HG03521 (cell line): ENCODE measurements at regions not wholly inside any gene's neighbourhood (a gene's known extent, or its start where the extent isn't known, plus 50 kb on each side); places are given as distances from the start of the nearest gene placed in this dataset.

Experiments
- ATAC-seq: cut with Tn5 transposase; IDR thresholded peaks from one replicate; pipeline ENCODE4 v1.9.1; 2021; ENCODE audit warnings: mild to moderate bottlenecking, moderate library complexity; ENCODE audit not compliant: unreplicated experiment

DNA sequence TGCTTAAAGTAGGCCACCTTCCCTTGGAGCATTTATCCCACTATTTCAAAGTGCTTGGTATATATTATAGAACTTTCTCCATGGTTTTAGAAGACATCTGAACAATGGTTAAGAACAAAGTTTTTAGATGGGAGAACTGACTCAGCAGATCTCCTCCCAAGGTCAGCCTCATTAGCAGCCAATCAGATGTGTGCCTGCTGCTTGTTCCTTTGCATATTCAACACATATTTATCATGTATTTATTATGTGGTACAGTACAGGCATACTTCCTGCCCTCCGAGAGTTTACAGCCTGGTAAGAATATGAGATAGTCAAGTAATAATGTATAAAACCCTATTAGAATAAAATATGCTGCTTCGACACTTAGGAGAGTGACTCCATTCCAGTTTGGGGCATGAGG lies 120.1 kb upstream of the NRP1 start:
- ATAC-seq = no peak

DNA sequence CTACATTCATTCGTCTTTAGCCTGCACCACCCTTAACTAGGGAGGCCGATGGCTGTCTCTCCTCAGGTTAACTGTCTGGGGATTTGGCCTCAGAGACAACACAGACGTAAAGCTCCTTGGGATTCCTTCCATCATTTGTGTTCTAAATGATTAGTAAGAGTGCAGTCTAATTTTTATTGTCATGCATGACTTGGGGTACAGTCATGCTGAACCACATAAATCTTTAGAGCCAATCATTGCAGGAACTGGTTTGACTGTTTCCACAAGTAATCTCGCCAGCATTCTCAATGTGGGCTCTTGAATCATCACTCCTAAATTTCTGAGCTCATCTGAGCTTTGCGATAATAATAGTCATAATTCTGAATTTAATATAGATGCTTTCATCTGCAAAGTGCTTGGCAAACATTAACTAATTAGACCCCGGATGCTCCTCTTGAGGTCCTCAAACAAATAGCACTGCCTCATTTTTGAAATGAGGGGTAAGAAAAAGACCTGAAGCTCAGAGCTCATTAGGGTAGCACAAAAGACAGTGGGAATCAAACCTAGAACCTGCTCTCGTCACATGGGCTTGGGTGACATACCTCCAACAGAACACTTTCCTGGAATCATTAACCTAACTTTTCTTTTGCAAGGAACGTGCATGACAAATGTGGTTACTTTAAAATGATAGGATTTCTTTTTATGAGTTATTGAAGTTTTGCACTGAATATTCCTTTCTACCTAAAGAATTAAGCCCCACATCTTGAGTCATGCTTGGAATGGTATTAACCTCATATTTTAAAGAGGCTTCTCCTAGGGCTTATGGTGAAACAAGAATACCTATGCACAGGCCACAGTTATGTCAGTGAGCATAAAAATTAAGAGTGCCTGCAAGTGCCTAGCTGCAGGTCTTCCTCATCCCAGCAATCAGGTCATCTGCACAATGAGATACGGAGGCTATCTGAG lies 118.9 kb upstream of the NRP1 start:
- no peak for ATAC-seq

DNA sequence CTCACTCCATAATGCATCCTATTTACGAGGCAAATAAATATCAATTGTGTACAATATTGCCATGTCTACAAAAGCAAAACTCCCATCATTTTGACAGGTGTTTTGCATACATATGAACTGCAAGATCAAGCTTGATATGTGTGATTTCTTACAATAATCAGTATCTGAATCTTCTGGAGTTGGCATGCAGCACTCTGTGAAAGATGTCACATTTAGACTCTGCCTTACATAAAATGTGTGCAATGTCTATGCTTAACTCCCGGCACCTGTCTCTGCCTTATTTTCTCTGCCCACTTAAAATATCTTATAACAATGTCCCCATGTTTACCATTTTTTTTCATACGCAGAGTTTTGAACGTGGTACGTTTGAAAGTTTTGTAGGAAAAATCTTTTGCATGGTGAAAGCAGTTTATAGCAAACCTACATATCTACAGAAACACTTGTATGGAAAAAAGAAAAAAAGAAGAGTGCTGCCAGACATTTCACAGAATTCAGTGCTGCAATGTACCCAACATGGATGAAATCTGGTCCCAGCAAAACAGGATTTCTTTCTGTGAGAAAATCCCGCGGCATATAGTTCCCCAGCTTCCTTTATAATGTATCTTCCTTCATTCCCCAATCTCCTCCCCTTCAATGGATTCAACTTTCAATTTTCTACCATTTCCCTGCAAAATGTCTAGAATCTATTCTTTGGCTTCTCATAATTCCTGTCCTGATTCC lies 114.1 kb upstream of the NRP1 start:
- no peak for ATAC-seq

DNA sequence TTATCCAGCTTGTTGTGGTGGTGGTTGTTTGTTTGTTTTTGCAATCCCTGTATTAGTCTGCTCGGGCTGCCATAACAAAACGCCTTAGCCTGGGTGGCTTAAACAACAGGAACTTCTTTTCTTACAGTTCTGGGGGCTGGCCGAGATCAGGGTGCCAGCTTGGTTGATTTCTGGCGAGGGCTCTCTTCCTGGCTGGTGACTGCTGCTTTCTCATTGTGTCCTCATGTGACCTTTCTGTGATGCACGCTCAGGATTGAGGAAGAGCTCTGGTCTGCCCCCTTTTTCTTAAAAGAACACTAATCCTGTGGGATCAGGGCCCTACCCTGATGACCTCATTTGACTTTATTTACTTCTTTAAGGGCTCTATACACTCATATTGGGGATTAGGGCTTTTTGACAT lies 107.1 kb upstream of the NRP1 start:
- no peak for ATAC-seq

DNA sequence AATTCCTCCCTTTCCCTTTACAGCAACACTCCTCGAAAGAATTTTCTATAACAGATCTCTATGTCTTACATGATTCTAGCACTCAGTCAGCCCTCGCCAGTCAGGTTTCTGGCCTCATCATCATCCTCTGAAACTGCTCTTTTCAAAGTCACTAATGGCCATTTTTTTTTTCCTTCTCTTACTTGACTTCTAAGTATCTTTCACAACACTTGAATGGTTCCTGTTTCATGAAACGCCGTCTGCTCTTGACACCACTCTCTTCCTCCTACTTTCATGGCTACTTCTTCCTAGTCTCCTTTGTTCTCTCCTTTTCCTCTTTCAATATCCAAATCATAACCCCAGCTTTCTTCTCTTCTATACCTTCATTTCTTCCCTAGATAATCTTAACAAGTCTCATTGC lies 100.5 kb upstream of the NRP1 start:
- ATAC-seq = no peak

DNA sequence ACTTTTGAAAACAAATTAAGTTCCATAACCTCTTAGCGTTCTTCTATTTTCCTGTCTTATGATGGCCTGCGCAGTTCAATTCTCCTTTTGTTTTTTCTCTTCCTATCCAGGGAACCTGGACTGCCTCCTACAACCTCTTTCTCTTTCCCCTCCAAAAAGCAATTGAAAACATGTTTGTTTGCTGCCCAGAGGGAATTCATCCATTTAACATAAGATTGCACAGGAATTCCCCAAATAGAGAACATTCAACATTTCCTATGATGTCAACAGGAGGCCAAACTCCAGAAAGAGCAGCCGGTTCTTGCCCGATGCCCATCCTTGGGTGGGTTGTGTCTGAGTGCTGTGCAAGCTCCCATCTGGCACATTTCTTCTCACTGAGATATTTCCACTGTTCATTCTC lies 94.2 kb upstream of the NRP1 start:
- no peak for ATAC-seq

DNA sequence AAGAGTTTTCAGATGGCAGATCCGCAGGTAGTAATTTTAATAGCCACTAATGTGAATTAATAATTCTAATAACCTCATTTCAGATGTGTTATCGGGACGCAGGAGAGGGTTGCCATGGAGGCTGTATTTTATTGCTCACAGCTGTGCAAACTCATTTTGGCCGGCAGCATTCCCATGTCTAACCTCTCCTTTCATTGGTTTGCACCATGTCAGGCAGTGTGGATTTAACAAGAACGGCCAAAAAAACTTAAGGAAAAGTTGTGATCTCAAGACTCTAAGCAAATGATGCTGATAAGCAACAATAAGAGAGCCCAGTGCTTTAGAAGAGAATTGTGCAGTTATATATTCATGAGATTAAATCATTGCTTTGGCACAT lies 88.7 kb upstream of the NRP1 start:
- no peak for ATAC-seq

DNA sequence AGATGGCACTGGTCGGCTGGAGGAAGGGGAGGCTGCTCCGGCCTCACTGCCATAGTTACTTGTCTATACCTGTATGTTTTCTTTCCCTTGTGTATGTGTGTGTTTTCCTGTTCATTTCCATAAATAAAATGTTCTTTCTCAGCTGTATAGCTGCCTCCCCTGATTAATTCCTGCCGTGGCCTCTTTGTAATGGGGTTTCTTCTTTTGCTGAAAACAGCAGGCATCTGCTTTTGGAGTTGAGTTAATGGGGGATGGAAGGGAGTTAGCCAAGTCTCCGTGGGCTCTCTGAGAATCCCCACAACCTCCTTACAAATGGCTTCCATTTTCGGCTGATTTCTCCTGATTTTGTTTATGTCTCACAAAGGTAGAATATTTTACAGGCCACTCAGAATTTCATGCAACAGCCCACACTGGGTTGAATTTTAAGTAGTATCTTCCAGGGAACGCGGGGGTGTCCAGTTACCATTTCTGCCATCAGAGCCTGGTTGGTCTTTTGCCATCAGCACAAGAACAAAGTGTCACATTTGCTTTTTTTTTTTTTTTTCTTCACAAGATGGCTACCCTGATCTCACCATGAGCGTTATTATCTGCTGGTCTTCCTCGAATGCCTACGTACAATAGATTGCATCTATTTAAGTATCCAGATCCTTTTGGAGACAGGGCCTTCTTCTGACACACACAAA lies 88.1 kb upstream of the NRP1 start:
- no peak for ATAC-seq

DNA sequence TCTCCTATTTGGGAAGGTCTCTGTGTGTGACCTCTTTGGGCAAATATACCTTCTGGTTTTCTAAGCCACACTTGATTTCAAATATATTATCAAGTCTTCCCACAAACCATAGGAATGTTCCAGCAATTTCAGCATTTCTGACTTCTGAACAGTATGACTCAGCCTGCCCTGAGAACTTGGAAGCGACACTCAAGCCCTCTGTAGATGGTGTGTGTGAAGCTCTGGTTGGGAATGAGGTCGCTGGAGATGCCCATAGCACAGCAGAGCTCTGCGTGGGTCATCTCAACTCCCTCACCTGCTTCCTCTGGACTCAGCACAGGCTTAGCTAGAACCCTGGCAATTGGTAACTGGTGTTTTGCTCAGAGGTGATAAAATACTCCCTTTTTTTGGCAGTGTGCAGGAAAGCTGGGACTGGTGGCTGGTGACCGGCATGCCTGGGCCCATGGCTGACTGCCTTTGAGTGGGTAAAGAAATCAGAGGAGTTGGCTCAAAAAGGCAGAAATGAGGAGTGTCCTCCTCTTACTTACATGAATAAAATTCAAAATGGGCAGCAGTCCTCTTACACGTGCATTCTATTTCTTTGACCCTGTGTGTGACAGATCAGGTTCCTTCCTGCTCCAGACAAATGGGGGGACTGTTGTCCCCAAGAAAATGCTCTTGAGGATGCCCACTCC lies 87.5 kb upstream of the NRP1 start:
- ATAC-seq = no peak

DNA sequence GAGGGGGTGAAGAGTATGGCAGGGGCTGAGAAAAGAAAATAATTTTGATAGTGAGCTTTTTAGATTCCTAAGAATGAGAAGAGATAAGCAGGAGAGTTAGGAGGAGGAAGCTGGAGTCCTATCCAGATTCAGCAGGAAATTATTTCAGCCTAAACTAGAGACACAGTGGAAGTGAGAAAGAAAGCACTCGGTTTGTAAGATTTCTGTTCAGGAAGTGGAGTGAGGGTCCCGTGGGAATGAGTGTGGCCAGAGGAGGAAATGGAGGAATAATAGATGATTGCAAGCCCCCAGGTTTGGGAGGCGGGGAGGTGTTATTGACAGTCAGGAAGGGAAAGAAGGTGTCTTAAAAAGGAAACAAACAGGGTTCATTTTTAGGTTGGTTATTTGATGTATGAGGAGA lies 84.8 kb upstream of the NRP1 start:
- ATAC-seq = no peak

DNA sequence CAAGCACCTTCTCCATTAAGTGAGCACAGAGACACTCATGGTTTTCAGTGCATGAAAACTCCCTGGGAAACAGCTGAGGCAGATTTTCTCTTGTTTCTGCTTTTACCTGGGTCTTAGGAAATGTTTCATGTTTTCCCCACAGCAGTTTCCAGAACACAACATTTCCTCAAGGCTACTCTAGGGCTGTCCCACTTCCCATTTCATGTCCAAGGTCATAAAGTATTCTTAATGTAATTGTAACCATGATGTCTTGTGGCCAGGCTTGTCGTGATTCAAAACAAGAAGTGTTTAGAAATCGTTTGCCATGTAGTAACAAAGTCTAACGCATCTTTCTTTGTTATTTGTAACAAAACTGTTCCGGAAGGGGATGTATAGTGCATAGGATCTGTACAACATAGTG lies 83.8 kb upstream of the NRP1 start:
- no peak for ATAC-seq

DNA sequence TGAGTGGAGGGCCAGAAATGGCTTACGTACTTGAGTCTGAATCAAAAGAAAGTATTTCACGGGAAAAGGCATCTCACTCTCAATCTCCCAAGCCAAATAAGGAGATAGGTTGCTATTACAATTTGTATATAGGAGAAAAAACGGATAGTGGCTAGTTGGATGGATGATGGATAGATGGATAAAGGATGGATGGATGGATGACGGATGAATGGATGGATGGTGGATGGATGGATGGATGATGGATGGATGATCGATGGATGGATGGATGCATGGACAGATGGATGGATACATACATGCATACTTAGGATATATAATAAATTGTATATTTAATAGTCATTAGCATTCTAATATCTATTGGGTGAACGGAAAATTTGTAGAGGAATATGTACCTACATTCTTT lies 82.2 kb upstream of the NRP1 start:
- ATAC-seq = no peak

DNA sequence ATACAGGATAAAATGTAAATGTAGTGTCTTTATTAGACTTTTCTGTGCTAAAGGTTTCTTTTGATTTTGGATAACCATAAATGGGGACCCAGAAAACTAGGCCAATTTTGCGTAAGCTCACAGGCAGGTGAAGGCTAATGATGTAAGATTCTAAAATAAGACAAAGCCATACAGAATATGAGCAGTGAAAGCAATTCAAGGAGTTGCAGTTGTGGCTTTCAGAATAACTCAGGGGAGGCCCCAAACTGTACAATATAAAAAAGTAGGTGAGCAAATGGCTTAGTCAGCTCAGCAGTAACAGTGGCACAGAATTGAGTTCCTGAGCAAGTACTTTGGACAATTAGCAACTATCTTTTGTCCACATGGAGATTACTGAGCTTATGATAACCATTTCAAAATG lies 81.7 kb upstream of the NRP1 start:
- no peak for ATAC-seq

DNA sequence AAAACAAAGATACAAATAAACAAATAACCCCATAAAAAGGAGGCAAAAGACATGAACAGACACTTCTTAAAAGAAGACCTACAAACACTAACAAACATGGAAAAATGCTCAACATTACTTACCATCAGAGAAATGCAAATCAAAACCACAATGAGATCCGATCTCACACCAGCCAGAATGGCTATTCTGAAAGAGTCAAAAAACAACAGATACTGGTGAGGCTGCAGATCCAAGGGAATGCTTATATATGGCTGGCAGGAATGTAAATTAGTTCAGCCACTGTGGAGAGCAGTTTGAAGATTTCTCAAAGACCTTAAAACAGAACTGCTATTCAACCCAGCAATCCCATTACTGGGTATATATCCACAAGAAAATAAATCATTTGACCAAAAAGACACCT lies 80.4 kb upstream of the NRP1 start:
- no peak for ATAC-seq

DNA sequence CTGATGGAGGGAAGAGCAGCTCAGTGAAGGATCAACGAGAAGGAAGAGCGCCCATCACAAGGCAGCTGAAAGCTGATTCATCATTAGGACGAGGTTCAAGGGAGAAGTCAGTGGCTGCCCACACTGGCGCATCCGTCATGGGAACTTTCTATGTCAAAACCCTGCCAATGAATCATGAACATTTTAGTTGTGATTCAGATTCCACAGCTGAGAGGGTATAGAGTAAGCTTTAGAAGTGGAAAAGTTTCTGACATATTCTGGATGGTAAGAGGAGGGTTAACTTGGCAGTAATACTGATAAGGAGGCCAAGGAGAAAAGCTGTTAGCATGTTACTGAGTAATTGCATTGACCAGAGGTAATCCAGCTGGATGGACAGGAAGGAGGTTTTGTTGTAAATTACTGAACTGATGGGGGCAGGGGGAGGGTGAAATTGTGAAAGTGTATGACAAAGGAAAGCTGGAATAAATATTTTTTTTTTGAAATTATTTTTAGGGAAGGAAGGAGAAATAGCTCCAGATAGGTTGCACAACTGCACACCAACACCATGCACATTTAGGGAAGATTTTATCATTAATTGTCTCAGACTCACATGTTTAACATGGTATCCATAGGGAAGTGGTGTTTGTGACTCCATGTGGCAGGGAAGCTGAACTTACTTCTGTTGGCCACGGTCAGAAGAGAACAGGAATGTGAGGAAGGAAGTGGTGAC lies 78.3 kb upstream of the NRP1 start:
- ATAC-seq = no peak

DNA sequence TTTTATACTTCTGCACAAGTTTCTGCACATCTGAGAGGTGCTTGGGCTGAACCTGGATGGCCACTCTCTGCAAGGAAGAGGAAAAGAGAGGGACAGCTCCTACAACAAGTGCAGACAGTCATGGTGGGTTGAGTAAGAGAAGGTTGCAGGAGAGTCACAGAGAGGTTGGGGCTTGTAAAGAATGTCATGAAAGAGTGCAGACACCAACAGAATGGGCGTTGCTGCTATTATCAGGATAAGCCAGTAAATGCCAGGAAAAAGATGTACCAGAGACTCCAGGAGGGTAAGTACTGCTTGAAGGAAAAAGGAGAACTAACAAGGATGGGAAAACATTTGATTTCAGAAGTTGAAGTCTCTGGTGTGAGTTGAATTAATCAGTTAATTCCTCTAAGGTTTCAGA lies 77.8 kb upstream of the NRP1 start:
- ATAC-seq = no peak

DNA sequence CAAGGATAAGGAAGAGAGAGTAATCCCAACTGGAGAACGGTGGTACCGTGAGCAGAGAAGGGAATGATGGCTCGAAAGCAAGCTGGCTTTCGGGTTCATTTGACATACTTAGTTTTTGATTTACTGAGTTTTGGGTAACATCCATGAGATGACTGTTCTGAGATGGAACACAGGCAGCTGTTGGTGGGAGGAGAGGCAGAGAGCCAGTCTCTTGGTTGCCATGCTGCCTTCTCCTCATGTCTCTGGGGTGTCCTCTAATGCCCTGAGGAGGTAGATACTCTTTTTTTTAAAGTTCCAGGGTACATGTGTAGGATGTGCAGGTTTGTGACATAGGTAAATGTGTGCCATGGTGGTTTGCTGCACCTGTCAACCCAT lies 76.4 kb upstream of the NRP1 start:
- no peak for ATAC-seq

DNA sequence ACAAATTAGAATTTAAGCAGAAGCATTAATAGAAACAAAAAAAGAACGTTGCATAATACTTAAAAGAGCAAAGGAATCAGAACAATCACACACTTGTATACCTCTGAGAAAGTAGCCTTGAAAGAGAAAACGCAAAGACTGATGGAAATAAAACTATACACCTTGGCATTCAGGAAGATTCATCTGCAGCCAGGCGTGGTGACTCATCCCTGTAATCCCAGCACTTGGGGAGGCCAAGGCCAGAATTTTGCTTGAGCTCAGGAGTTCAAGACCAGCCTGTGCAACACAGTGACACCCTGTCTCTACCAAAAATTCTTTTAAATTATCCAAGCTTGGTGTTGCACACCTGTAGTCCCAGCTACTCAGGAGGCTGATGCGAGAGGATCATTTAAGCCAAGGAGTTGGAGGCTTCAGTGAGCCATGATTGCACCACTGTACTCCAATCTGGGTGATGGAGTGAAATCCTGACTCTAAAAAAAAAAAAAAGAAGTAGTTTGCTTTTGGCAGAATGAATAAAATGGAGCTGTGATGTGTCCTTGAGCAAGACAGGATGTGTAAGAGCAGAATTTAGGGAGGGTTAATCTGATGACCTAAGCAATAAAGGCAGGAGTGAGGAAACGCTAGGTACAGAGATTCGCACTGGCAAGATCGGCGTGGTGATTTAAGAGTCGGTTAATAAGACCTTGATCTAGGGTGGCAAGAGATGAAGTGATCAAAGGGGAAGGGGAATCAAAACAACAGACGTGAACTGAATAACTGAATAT lies 75.8 kb upstream of the NRP1 start:
- no peak for ATAC-seq

DNA sequence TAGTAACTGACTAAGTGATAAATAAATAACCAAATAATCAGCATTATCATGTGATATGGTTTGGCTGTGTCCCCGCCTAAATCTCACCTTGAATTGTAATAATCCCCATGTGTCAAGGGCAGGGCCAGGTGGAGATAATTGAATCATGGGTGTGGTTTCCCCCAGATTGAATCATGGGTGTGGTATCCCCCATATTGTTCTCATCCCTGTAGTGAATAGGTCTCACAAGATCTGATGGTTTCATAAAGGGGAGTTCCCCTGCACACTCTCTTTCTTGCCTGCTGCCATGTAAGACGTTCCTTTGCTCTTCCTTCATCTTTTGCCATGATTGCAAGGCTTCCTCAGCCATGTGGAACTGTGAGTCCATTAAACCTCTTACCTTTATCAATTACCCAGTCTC lies 72.1 kb upstream of the NRP1 start:
- no peak for ATAC-seq
